Keratinocyte (primary cell): ENCODE measurements at regions not wholly inside any gene's neighbourhood (a gene's known extent, or its start where the extent isn't known, plus 50 kb on each side); places are given as distances from the start of the nearest gene placed in this dataset.

Experiments
- EZH2 ChIP-seq: IDR thresholded peaks from one replicate; pipeline ENCODE4 v1.6.1; 2012; ENCODE audit warnings: inconsistent platforms, mild to moderate bottlenecking, low read length, moderate library complexity
- TF ChIP-seq, protein P1 (sequence below), 3 experiments: IDR thresholded peaks in 1 of 3; conservative IDR thresholded peaks in 1 of 3; optimal IDR thresholded peaks in 1 of 3; 2 replicates in 2 of 3; 3 replicates in 1 of 3; pipeline versions ENCODE3 to v1.5.1; 2011; ENCODE audit warnings: low read length in 3 of 3, mild to moderate bottlenecking in 3 of 3, moderate library complexity in 2 of 3, control low read depth in 1 of 3, inconsistent platforms in 1 of 3; ENCODE audit not compliant: insufficient read depth in 2 of 3; ENCODE audit errors: extremely low read depth in 1 of 3

DNA sequence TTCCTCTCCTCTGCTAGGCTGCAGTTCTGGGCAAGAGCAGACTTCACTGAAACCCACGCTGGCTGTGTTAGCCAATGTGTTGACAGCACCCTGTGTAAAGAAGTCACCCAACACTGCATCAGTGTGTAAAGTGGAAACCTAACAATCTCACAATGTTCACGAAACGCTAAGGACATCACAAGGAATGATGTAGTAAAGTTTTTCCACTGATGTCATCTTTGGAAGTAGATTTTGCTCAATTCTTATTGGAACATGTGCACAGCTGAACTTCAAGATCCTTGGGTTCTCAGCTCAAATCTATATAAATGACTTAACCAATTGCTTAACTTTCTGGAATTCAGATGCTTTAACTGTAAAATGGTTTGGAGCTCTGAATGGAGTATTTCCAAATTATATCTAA lies 1112.5 kb downstream of the TSN start:
- no peak for TF ChIP-seq EZH2
- TF ChIP-seq, protein P1, sequence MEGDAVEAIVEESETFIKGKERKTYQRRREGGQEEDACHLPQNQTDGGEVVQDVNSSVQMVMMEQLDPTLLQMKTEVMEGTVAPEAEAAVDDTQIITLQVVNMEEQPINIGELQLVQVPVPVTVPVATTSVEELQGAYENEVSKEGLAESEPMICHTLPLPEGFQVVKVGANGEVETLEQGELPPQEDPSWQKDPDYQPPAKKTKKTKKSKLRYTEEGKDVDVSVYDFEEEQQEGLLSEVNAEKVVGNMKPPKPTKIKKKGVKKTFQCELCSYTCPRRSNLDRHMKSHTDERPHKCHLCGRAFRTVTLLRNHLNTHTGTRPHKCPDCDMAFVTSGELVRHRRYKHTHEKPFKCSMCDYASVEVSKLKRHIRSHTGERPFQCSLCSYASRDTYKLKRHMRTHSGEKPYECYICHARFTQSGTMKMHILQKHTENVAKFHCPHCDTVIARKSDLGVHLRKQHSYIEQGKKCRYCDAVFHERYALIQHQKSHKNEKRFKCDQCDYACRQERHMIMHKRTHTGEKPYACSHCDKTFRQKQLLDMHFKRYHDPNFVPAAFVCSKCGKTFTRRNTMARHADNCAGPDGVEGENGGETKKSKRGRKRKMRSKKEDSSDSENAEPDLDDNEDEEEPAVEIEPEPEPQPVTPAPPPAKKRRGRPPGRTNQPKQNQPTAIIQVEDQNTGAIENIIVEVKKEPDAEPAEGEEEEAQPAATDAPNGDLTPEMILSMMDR (optimal IDR thresholded peaks at IDR 0.05 in 1 of 3, IDR thresholded peaks at IDR 0.05 in 1 of 3, conservative IDR thresholded peaks at IDR 0.05 in 1 of 3; ENCODE audit: extremely low read depth in 1 of 3, insufficient read depth in 2 of 3, low read length in 3 of 3) = no peak
